ENCODE measurements at regions not wholly inside any gene's neighbourhood (a gene's known extent, or its start where the extent isn't known, plus 50 kb on each side); places are given as distances from the start of the nearest gene placed in this dataset.

DNA sequence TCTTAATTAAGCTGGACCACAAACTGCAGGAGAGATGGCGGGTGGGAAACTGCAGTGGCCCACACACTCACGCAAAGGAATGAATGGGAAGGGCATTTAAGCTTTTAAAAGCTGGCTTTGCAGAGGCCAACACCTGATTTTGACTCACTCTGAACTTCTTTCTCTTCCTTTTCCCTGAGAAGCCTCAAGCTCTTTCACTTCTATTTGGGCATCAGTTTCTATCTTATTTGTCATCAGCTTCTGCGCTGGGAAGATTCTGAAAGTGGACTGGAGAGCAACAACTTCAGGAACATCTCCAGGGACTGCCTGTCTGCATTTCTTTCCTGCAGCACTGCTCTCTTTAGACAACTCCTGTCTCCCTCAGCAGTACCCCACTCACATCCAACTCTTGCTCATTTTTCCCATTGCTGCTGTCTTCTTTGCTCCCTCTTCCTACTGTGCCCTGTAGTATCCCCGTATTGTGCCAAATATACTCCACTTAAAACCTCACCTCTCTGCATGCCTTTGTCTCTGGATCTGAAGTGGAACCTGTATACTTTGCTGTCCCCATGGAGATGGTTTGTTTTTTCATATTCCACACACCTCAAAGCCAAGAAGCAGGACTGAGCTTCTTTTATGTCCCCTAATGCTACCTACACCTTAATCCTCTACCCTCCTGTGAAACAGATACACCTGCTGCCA is 143.3 kb upstream of the JUN start:
- no peaks in the 10 kb centered on the region for H3K36me3 ChIP-seq (ENCODE audit: control insufficient read depth, insufficient read depth, low read length)
- no peak overlapping the region for H2BK5ac ChIP-seq (ENCODE audit: low read length)
- no peak overlapping the region for H3K23ac ChIP-seq (ENCODE audit: low read length)
- H3K79me1 ChIP-seq (ENCODE audit: low read length) = no peaks in the 10 kb centered on the region
- no peak overlapping the region for H3K4ac ChIP-seq (ENCODE audit: low read depth, low read length)
- no peak overlapping the region for H3K9ac ChIP-seq (ENCODE audit: low read length)
- H4K5ac ChIP-seq (ENCODE audit: low read length) = no peak overlapping the region
- no peak for DNase-seq
- no peak overlapping the region for H3K4me3 ChIP-seq (ENCODE audit: low read length)
- H3K4me2 ChIP-seq (ENCODE audit: low read length) = no peak overlapping the region
- H4K8ac ChIP-seq (ENCODE audit: low read depth, low read length) = no peak overlapping the region
- no peaks in the 10 kb centered on the region for H3K79me2 ChIP-seq (ENCODE audit: control insufficient read depth, insufficient read depth, low read length)
- no peak overlapping the region for H2BK120ac ChIP-seq (ENCODE audit: low read depth, low read length)
- no peak overlapping the region for H3K27ac ChIP-seq (ENCODE audit: low read depth, low read length)
- no CpG with 5 or more reads among the region's 4 CpGs for WGBS (ENCODE audit: extremely low coverage, insufficient coverage, low lambda C conversion rate)
- H3K27me3 ChIP-seq (ENCODE audit: insufficient read depth, low read length, poor library complexity) = no peaks in the 10 kb centered on the region
- H3K4me1 ChIP-seq (ENCODE audit: control insufficient read depth, low read depth, low read length) = no peaks in the 10 kb centered on the region
- no peak overlapping the region for H2AK5ac ChIP-seq (ENCODE audit: low read length)
- H3K18ac ChIP-seq (ENCODE audit: low read length) = no peak overlapping the region
- no peak overlapping the region for H3K56ac ChIP-seq (ENCODE audit: low read length)
- H2BK15ac ChIP-seq (replicated peaks; ENCODE audit: low read depth) = no peak overlapping the region

- Histone ChIP-seq H3K4ac (ENCODE audit: low read depth, low read length) (no peak overlapping the region), H3K4me1 (ENCODE audit: control insufficient read depth, low read depth, low read length) (no peaks in the 10 kb centered on the region)
These were observed 143.9 kb upstream of the JUN start for GRCh38 chr1:58927722-58928085.

GRCh38 chr1:58928514-58928913 is 144.7 kb upstream of the JUN start:
- no peak for DNase-seq
- no peak overlapping the region for H2BK5ac ChIP-seq (ENCODE audit: low read length)
- no peaks in the 10 kb centered on the region for H3K36me3 ChIP-seq (ENCODE audit: control insufficient read depth, insufficient read depth, low read length)
- H3K4me2 ChIP-seq (ENCODE audit: low read length) = no peak overlapping the region
- no peaks in the 10 kb centered on the region for H3K4me1 ChIP-seq (ENCODE audit: control insufficient read depth, low read depth, low read length)
- H3K4ac ChIP-seq (ENCODE audit: low read depth, low read length) = no peak overlapping the region
- no peak overlapping the region for H3K4me3 ChIP-seq (ENCODE audit: low read length)
- no peak overlapping the region for H2AK5ac ChIP-seq (ENCODE audit: low read length)
- H4K8ac ChIP-seq (ENCODE audit: low read depth, low read length) = no peak overlapping the region
- no CpG with 5 or more reads among the region's 6 CpGs for WGBS (ENCODE audit: extremely low coverage, insufficient coverage, low lambda C conversion rate)
- no peak overlapping the region for H3K18ac ChIP-seq (ENCODE audit: low read length)
- no peaks in the 10 kb centered on the region for H3K27me3 ChIP-seq (ENCODE audit: insufficient read depth, low read length, poor library complexity)
- H3K79me2 ChIP-seq (ENCODE audit: control insufficient read depth, insufficient read depth, low read length) = no peaks in the 10 kb centered on the region
- H3K9ac ChIP-seq (ENCODE audit: low read length) = no peak overlapping the region
- H3K23ac ChIP-seq (ENCODE audit: low read length) = no peak overlapping the region
- no peak overlapping the region for H3K27ac ChIP-seq (ENCODE audit: low read depth, low read length)
- H3K56ac ChIP-seq (ENCODE audit: low read length) = no peak overlapping the region
- H3K79me1 ChIP-seq (ENCODE audit: low read length) = no peaks in the 10 kb centered on the region
- no peak overlapping the region for H4K5ac ChIP-seq (ENCODE audit: low read length)
- H2BK120ac ChIP-seq (ENCODE audit: low read depth, low read length) = no peak overlapping the region
- no peak overlapping the region for H2BK15ac ChIP-seq (replicated peaks; ENCODE audit: low read depth)

More at GRCh38 chr1:58927722-58928085, 143.9 kb upstream of the JUN start:
- H3K9ac ChIP-seq (ENCODE audit: low read length) = no peak overlapping the region
- H3K27ac ChIP-seq (ENCODE audit: low read depth, low read length) = no peak overlapping the region
- no CpG with 5 or more reads among the region's 3 CpGs for WGBS (ENCODE audit: extremely low coverage, insufficient coverage, low lambda C conversion rate)
- H3K56ac ChIP-seq (ENCODE audit: low read length) = no peak overlapping the region
- no peak overlapping the region for H2BK120ac ChIP-seq (ENCODE audit: low read depth, low read length)
- H4K5ac ChIP-seq (ENCODE audit: low read length) = no peak overlapping the region
- H3K18ac ChIP-seq (ENCODE audit: low read length) = no peak overlapping the region
- H3K4me3 ChIP-seq (ENCODE audit: low read length) = no peak overlapping the region
- H3K36me3 ChIP-seq (ENCODE audit: control insufficient read depth, insufficient read depth, low read length) = no peaks in the 10 kb centered on the region
- no peaks in the 10 kb centered on the region for H3K79me2 ChIP-seq (ENCODE audit: control insufficient read depth, insufficient read depth, low read length)
- H2AK5ac ChIP-seq (ENCODE audit: low read length) = no peak overlapping the region
- no peak overlapping the region for H2BK15ac ChIP-seq (replicated peaks; ENCODE audit: low read depth)
- DNase-seq = no peak
- H4K8ac ChIP-seq (ENCODE audit: low read depth, low read length) = no peak overlapping the region
- no peaks in the 10 kb centered on the region for H3K79me1 ChIP-seq (ENCODE audit: low read length)
- H3K4me2 ChIP-seq (ENCODE audit: low read length) = no peak overlapping the region
- no peak overlapping the region for H2BK5ac ChIP-seq (ENCODE audit: low read length)
- H3K23ac ChIP-seq (ENCODE audit: low read length) = no peak overlapping the region
- H3K27me3 ChIP-seq (ENCODE audit: insufficient read depth, low read length, poor library complexity) = no peaks in the 10 kb centered on the region

GRCh38 chr1:58929671-58930325 is 146.0 kb upstream of the JUN start:
- Histone ChIP-seq H3K79me1 (ENCODE audit: low read length) (no peaks in the 10 kb centered on the region), H2BK120ac (ENCODE audit: low read depth, low read length) (no peak overlapping the region), H3K27ac (ENCODE audit: low read depth, low read length) (no peak overlapping the region), H3K56ac (ENCODE audit: low read length) (no peak overlapping the region), H3K4me1 (ENCODE audit: control insufficient read depth, low read depth, low read length) (no peaks in the 10 kb centered on the region), H3K27me3 (ENCODE audit: insufficient read depth, low read length, poor library complexity) (no peaks in the 10 kb centered on the region), H4K5ac (ENCODE audit: low read length) (no peak overlapping the region), H2BK5ac (ENCODE audit: low read length) (no peak overlapping the region), H3K4me3 (ENCODE audit: low read length) (no peak overlapping the region), H3K36me3 (ENCODE audit: control insufficient read depth, insufficient read depth, low read length) (no peaks in the 10 kb centered on the region), H3K4me2 (ENCODE audit: low read length) (no peak overlapping the region), H3K79me2 (ENCODE audit: control insufficient read depth, insufficient read depth, low read length) (no peaks in the 10 kb centered on the region), H3K23ac (ENCODE audit: low read length) (no peak overlapping the region), H3K18ac (ENCODE audit: low read length) (no peak overlapping the region), H2AK5ac (ENCODE audit: low read length) (no peak overlapping the region), H3K9ac (ENCODE audit: low read length) (no peak overlapping the region), H3K4ac (ENCODE audit: low read depth, low read length) (no peak overlapping the region), H2BK15ac (replicated peaks; ENCODE audit: low read depth) (no peak overlapping the region), H4K8ac (ENCODE audit: low read depth, low read length) (no peak overlapping the region)
- WGBS (ENCODE audit: extremely low coverage, insufficient coverage, low lambda C conversion rate) = no CpG with 5 or more reads among the region's 11 CpGs
- DNase-seq = no peak

GRCh38 chr1:58931024-58931423 is 147.2 kb upstream of the JUN start:
- no peak overlapping the region for H2AK5ac ChIP-seq (ENCODE audit: low read length)
- no peak overlapping the region for H3K9ac ChIP-seq (ENCODE audit: low read length)
- no peaks in the 10 kb centered on the region for H3K4me1 ChIP-seq (ENCODE audit: control insufficient read depth, low read depth, low read length)
- H4K5ac ChIP-seq (ENCODE audit: low read length) = no peak overlapping the region
- no peak for DNase-seq
- no peaks in the 10 kb centered on the region for H3K79me1 ChIP-seq (ENCODE audit: low read length)
- no peaks in the 10 kb centered on the region for H3K79me2 ChIP-seq (ENCODE audit: control insufficient read depth, insufficient read depth, low read length)
- no peak overlapping the region for H3K27ac ChIP-seq (ENCODE audit: low read depth, low read length)
- H3K4ac ChIP-seq (ENCODE audit: low read depth, low read length) = no peak overlapping the region
- no peak overlapping the region for H3K56ac ChIP-seq (ENCODE audit: low read length)
- no peak overlapping the region for H3K23ac ChIP-seq (ENCODE audit: low read length)
- H2BK15ac ChIP-seq (replicated peaks; ENCODE audit: low read depth) = no peak overlapping the region
- H3K18ac ChIP-seq (ENCODE audit: low read length) = no peak overlapping the region
- no CpG with 5 or more reads among the region's 2 CpGs for WGBS (ENCODE audit: extremely low coverage, insufficient coverage, low lambda C conversion rate)
- H3K4me2 ChIP-seq (ENCODE audit: low read length) = no peak overlapping the region
- no peak overlapping the region for H2BK120ac ChIP-seq (ENCODE audit: low read depth, low read length)
- H4K8ac ChIP-seq (ENCODE audit: low read depth, low read length) = no peak overlapping the region
- no peak overlapping the region for H3K4me3 ChIP-seq (ENCODE audit: low read length)
- no peaks in the 10 kb centered on the region for H3K36me3 ChIP-seq (ENCODE audit: control insufficient read depth, insufficient read depth, low read length)
- H2BK5ac ChIP-seq (ENCODE audit: low read length) = no peak overlapping the region
- H3K27me3 ChIP-seq (ENCODE audit: insufficient read depth, low read length, poor library complexity) = no peaks in the 10 kb centered on the region

DNA sequence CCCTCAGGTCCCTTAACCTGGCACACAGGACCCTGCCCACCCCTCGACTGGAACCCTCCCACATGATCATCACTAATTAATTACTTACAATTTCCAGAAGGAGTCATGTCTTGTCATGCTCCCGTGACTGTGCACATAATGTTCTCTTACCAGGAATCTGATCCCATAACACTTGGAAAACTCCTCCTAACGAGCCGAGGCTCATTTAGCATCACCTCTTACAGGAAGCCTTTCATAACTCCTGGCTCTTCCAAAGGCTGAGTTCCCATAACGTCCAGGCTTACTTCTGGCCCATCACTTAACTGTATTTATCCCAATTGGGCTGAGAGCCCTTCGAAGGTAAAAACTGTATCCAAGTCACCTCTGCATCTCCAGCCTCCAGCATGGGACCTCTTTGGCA is 147.9 kb upstream of the JUN start:
- H3K23ac ChIP-seq (ENCODE audit: low read length) = no peak overlapping the region
- H3K18ac ChIP-seq (ENCODE audit: low read length) = no peak overlapping the region
- H4K5ac ChIP-seq (ENCODE audit: low read length) = no peak overlapping the region
- no peak for DNase-seq
- no peaks in the 10 kb centered on the region for H3K79me1 ChIP-seq (ENCODE audit: low read length)
- H4K8ac ChIP-seq (ENCODE audit: low read depth, low read length) = no peak overlapping the region
- no peaks in the 10 kb centered on the region for H3K36me3 ChIP-seq (ENCODE audit: control insufficient read depth, insufficient read depth, low read length)
- H2AK5ac ChIP-seq (ENCODE audit: low read length) = no peak overlapping the region
- no CpG with 5 or more reads among the region's 6 CpGs for WGBS (ENCODE audit: extremely low coverage, insufficient coverage, low lambda C conversion rate)
- no peak overlapping the region for H3K9ac ChIP-seq (ENCODE audit: low read length)
- H2BK15ac ChIP-seq (replicated peaks; ENCODE audit: low read depth) = no peak overlapping the region
- no peak overlapping the region for H3K4me2 ChIP-seq (ENCODE audit: low read length)
- H3K56ac ChIP-seq (ENCODE audit: low read length) = no peak overlapping the region
- H3K27me3 ChIP-seq (ENCODE audit: insufficient read depth, low read length, poor library complexity) = no peaks in the 10 kb centered on the region
- no peak overlapping the region for H3K4me3 ChIP-seq (ENCODE audit: low read length)
- no peak overlapping the region for H3K27ac ChIP-seq (ENCODE audit: low read depth, low read length)
- H2BK120ac ChIP-seq (ENCODE audit: low read depth, low read length) = no peak overlapping the region
- H2BK5ac ChIP-seq (ENCODE audit: low read length) = no peak overlapping the region
- H3K79me2 ChIP-seq (ENCODE audit: control insufficient read depth, insufficient read depth, low read length) = no peaks in the 10 kb centered on the region
- H3K4ac ChIP-seq (ENCODE audit: low read depth, low read length) = no peak overlapping the region
- H3K4me1 ChIP-seq (ENCODE audit: control insufficient read depth, low read depth, low read length) = no peaks in the 10 kb centered on the region

Measured in mesendoderm (in vitro differentiated cells).